ENCODE measurements at regions not wholly inside any gene's neighbourhood (a gene's known extent, or its start where the extent isn't known, plus 50 kb on each side); places are given as distances from the start of the nearest gene placed in this dataset.

DNA sequence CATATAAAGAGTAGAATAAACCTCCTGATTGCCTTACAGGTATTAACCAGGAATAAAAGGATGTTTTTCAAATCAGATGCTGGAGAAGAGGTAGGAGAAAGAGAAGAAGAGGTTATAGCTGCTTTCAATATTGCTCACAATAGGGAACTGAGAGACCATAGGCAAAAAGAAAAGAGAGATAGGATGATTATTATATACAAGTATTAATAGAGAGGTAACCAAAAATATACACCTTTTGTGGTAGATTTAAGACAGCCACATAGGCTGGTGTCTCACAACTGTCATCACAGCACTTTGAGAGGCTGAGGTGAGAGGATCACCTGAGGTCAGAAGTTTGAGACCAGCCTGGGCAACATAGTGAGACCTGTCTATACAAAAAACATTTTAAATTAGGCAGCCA lies 119.7 kb downstream of the PSMG1 start:
- Histone ChIP-seq H2BK12ac (ENCODE audit: insufficient read length, low read depth, low read length) (no peak overlapping the region), H3K4ac (ENCODE audit: low read depth, low read length) (no peak overlapping the region), H4K91ac (ENCODE audit: insufficient read length, low read depth, low read length) (no peak overlapping the region), H3T11ph (ENCODE audit: low read length) (no peak overlapping the region), H4K8ac (replicated peaks; ENCODE audit: insufficient read length, low read depth, low read length) (no peak overlapping the region), H3K14ac (ENCODE audit: insufficient read depth, low read length) (no peak overlapping the region), H3K4me1 (ENCODE audit: insufficient read depth, low read length) (no peaks in the 10 kb centered on the region), H3K9me3 (ENCODE audit: control insufficient read depth, low read depth, low read length) (no peaks in the 10 kb centered on the region), H3K27ac (ENCODE audit: insufficient read length, low read depth, low read length) (no peak overlapping the region), H3K4me2 (ENCODE audit: insufficient read depth, insufficient read length, low read length) (no peak overlapping the region), H4K20me1 (ENCODE audit: control insufficient read depth, insufficient read depth, insufficient read length) (no peaks in the 10 kb centered on the region), H3K23ac (ENCODE audit: insufficient read length, low read depth, low read length) (no peak overlapping the region), H2AFZ (ENCODE audit: low read length) (no peak overlapping the region), H2BK15ac (ENCODE audit: low read depth, low read length) (no peak overlapping the region), H2BK20ac (ENCODE audit: low read depth, low read length, poor library complexity, severe bottlenecking) (no peak overlapping the region), H4K5ac (ENCODE audit: insufficient read length, low read depth, low read length) (no peak overlapping the region), H3K79me2 (ENCODE audit: insufficient read depth, low read length) (no peaks in the 10 kb centered on the region), H3K23me2 (ENCODE audit: insufficient read length, low read depth, low read length, poor library complexity, severe bottlenecking) (no peaks in the 10 kb centered on the region), H3K9ac (ENCODE audit: extremely low read depth, insufficient read length, low read length) (no peak overlapping the region), H3K79me1 (ENCODE audit: insufficient read depth, low read depth, low read length, poor library complexity, severe bottlenecking) (no peaks in the 10 kb centered on the region), H3K56ac (ENCODE audit: insufficient read length, low read depth, low read length) (no peak overlapping the region), H3K18ac (ENCODE audit: insufficient read length, low read depth, low read length) (no peak overlapping the region), H3K27me3 (ENCODE audit: insufficient read depth, low read length) (no peaks in the 10 kb centered on the region), H2BK5ac (ENCODE audit: insufficient read length, low read length) (no peak overlapping the region), H2BK120ac (ENCODE audit: low read depth, low read length, poor library complexity, severe bottlenecking) (no peak overlapping the region), H2AK5ac (ENCODE audit: insufficient read length, low read length) (no peak overlapping the region)
- no peak overlapping the region for H3K4me3 Mint-ChIP-seq
- peaks cover 2% of the 10 kb centered on the region for H3K27me3 Mint-ChIP-seq (ENCODE audit: low read depth)
- TF ChIP-seq, protein P1, sequence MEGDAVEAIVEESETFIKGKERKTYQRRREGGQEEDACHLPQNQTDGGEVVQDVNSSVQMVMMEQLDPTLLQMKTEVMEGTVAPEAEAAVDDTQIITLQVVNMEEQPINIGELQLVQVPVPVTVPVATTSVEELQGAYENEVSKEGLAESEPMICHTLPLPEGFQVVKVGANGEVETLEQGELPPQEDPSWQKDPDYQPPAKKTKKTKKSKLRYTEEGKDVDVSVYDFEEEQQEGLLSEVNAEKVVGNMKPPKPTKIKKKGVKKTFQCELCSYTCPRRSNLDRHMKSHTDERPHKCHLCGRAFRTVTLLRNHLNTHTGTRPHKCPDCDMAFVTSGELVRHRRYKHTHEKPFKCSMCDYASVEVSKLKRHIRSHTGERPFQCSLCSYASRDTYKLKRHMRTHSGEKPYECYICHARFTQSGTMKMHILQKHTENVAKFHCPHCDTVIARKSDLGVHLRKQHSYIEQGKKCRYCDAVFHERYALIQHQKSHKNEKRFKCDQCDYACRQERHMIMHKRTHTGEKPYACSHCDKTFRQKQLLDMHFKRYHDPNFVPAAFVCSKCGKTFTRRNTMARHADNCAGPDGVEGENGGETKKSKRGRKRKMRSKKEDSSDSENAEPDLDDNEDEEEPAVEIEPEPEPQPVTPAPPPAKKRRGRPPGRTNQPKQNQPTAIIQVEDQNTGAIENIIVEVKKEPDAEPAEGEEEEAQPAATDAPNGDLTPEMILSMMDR (conservative IDR thresholded peaks at IDR 0.05): no peak
- no peak overlapping the region for H3K27ac Mint-ChIP-seq
- peaks cover 4 to 6% of the 10 kb centered on the region in 2 experiments; a peak in 3 of 4 replicates for H3K4me1 Mint-ChIP-seq
- H3K9me3 Mint-ChIP-seq: peaks cover 11 to 17% of the 10 kb centered on the region in 2 experiments
- peaks cover 4 to 13% (median 5%) of the 10 kb centered on the region in 3 experiments; a peak in 6 of 7 replicates for H3K36me3 Mint-ChIP-seq (ENCODE audit: insufficient read depth in 1 of 3, low read depth in 3 of 3)
- no peak for DNase-seq
